HCT116 (cell line): ENCODE measurements at regions not wholly inside any gene's neighbourhood (a gene's known extent, or its start where the extent isn't known, plus 50 kb on each side); places are given as distances from the start of the nearest gene placed in this dataset.

Source experiments
- ATAC-seq: fragments of 200-7000 bp; cut with Tn5 transposase; 2 replicates; pipeline ENCODE4 v1.9.1; 2020; ENCODE audit warnings: mild to moderate bottlenecking, moderate library complexity
- BruUV-seq: library from RNA; stranded (reverse); fragments of 400-500 nt; replicated peaks from 2 replicates; lab custom pipeline; 2021; lab: Mats Ljungman, UMichigan
- CTCF ChIA-PET: fragments of 300-600 bp; sonication (Branson Sonifier 250); formaldehyde crosslinking; loops from one replicate; lab custom pipeline; 2021; ENCODE audit warnings: antibody characterized with exemption; lab: Charles Lee
- POLR2A ChIA-PET: fragments of 300-600, 350-600 bp; sonication (Branson Sonifier 250); formaldehyde crosslinking; loops from one replicate; lab custom pipeline; 2021; ENCODE audit warnings: antibody characterized with exemption; lab: Charles Lee
- RAD21 ChIA-PET, 2 experiments: fragments of 300-600 bp; sonication (Branson Sonifier 250); formaldehyde crosslinking; loops; one replicate each; lab custom pipeline; 2023; ENCODE audit warnings: low total read pairs in 2 of 2; ENCODE audit not compliant: uncharacterized antibody in 2 of 2, unreplicated experiment in 2 of 2, low non-redundant PET in 1 of 2; lab: Charles Lee
- DNase-seq: peaks from one replicate; pipeline ENCODE4 v3.0.0-alpha.2; 2010; ENCODE audit warnings: low read depth, low spot score
- H2AFZ ChIP-seq: fragments of 200-600 bp; shearing (Covaris generic), sonication (generic); 2 replicates; pipeline ENCODE4 v1.6.1; 2017; ENCODE audit warnings: low read depth, mixed run types, mixed read lengths, antibody characterized with exemption, low read length; ENCODE audit not compliant: poor library complexity, severe bottlenecking
- H3K27ac ChIP-seq: 2 replicates; pipeline ENCODE4 v1.5.1; 2012; ENCODE audit warnings: low read depth, low read length
- H3K27me3 ChIP-seq: fragments of 200-600 bp; sonication (generic); 2 replicates; pipeline ENCODE4 v1.6.1; 2016; ENCODE audit warnings: mixed run types, low read length, mixed read lengths; ENCODE audit not compliant: insufficient read depth
- H3K36me3 ChIP-seq, 2 experiments: fragments of 200-500 bp in 1 of 2; fragments of 200-600 bp in 1 of 2; sonication (Bioruptor generic) in 1 of 2; sonication (generic) in 1 of 2; 2 replicates each; pipeline versions ENCODE4 v1.5.1 to v1.6.1; 2014 to 2016; ENCODE audit warnings: low read length in 2 of 2, inconsistent platforms in 1 of 2, mixed read lengths in 1 of 2, mixed run types in 1 of 2; ENCODE audit not compliant: insufficient read depth in 2 of 2, control insufficient read depth in 1 of 2
- H3K4me1 ChIP-seq, 2 experiments: fragments of 200-600 bp in 1 of 2; sonication (generic) in 1 of 2; 2 replicates each; pipeline versions ENCODE4 v1.5.1 to v1.6.1; 2012 to 2017; ENCODE audit warnings: low read length in 2 of 2, inconsistent platforms in 1 of 2, mild to moderate bottlenecking in 1 of 2, mixed read lengths in 1 of 2, mixed run types in 1 of 2, moderate library complexity in 1 of 2; ENCODE audit not compliant: insufficient read depth in 2 of 2, control insufficient read depth in 1 of 2
- H3K4me2 ChIP-seq: fragments of 200-600 bp; sonication (generic); 2 replicates; pipeline ENCODE4 v1.6.1; 2017; ENCODE audit warnings: mixed run types, low read length, mixed read lengths
- H3K4me3 ChIP-seq, 2 experiments: fragments of 200-600 bp in 1 of 2; sonication (generic) in 1 of 2; replicated peaks in 1 of 2; 2 replicates each; pipeline ENCODE4 v1.5.1; 2011 to 2016; ENCODE audit warnings: low read length in 2 of 2, control low read depth in 1 of 2, low read depth in 1 of 2, mild to moderate bottlenecking in 1 of 2, mixed read lengths in 1 of 2, mixed run types in 1 of 2
- H3K79me2 ChIP-seq: fragments of 200-600 bp; sonication (generic); 2 replicates; pipeline ENCODE4 v1.6.1; 2017; ENCODE audit warnings: mild to moderate bottlenecking, mixed run types, low read length, moderate library complexity, mixed read lengths; ENCODE audit not compliant: insufficient read depth
- H3K9ac ChIP-seq: fragments of 200-600 bp; sonication (generic); 2 replicates; pipeline ENCODE4 v1.6.1; 2016; ENCODE audit warnings: low read length, mixed read lengths
- H3K9me2 ChIP-seq: fragments of 200-600 bp; sonication (generic), shearing (Covaris generic); 2 replicates; pipeline ENCODE4 v1.6.1; 2017; ENCODE audit warnings: mixed run types, mild to moderate bottlenecking, moderate library complexity; ENCODE audit not compliant: insufficient read depth
- H3K9me3 ChIP-seq, 2 experiments: fragments of 200-500 bp in 1 of 2; fragments of 200-600 bp in 1 of 2; sonication (Bioruptor generic) in 1 of 2; sonication (generic) in 1 of 2; 2 replicates each; pipeline ENCODE4 v1.6.1; 2014 to 2017; ENCODE audit warnings: low read length in 2 of 2, mixed read lengths in 2 of 2, inconsistent platforms in 1 of 2, low read depth in 1 of 2, mild to moderate bottlenecking in 1 of 2, mixed run types in 1 of 2, moderate library complexity in 1 of 2; ENCODE audit not compliant: control insufficient read depth in 1 of 2, insufficient read depth in 1 of 2
- H4K20me1 ChIP-seq: fragments of 200-600 bp; sonication (generic), shearing (Covaris generic); 2 replicates; pipeline ENCODE4 v1.6.1; 2017; ENCODE audit warnings: mixed run types, mild to moderate bottlenecking, moderate library complexity; ENCODE audit not compliant: insufficient read depth
- CEBPB ChIP-seq: IDR thresholded peaks from 2 replicates; pipeline ENCODE4 v1.6.1; 2012; ENCODE audit warnings: low read depth
- ELF1 ChIP-seq: IDR thresholded peaks from 2 replicates; pipeline ENCODE4 v1.6.1; 2012; ENCODE audit warnings: low read depth, borderline replicate concordance
- EZH2 ChIP-seq: fragments of 200-600 bp; sonication (generic); IDR thresholded peaks from 2 replicates; pipeline ENCODE4 v1.6.1; 2017; ENCODE audit warnings: antibody characterized with exemption, mixed run types
- EZH2phosphoT487 ChIP-seq: fragments of 200-600 bp; IDR thresholded peaks from 2 replicates; pipeline ENCODE4 v1.6.1; 2018; ENCODE audit warnings: antibody characterized with exemption, borderline replicate concordance
- POLR2A ChIP-seq: IDR thresholded peaks from 2 replicates; pipeline ENCODE4 v1.7.0; 2011; ENCODE audit warnings: borderline replicate concordance; ENCODE audit not compliant: insufficient read depth, insufficient read length; ENCODE audit errors: extremely low read depth
- POLR2AphosphoS5 ChIP-seq: IDR thresholded peaks from 2 replicates; pipeline ENCODE4 v1.6.1; 2011; ENCODE audit warnings: mild to moderate bottlenecking, low read depth, low read length, moderate library complexity
- TCF7L2 ChIP-seq: IDR thresholded peaks from 2 replicates; pipeline ENCODE4 v1.7.0; 2011; ENCODE audit warnings: borderline replicate concordance, inconsistent platforms; ENCODE audit not compliant: insufficient read depth, insufficient read length; ENCODE audit errors: extremely low read depth
- YY1 ChIP-seq: IDR thresholded peaks from 2 replicates; pipeline ENCODE4 v1.6.1; 2011; ENCODE audit warnings: low read length, low read depth, moderate library complexity, mild to moderate bottlenecking; ENCODE audit not compliant: insufficient replicate concordance; ENCODE audit errors: extremely low read depth
- intact Hi-C: fragments of 100-400 bp; cut with micrococcal nuclease; formaldehyde crosslinking; loops from 2 replicates; pipeline ENCODE4 v1.10.0; 2022
- TF ChIP-seq, protein P1 (sequence below): IDR thresholded peaks from 2 replicates; pipeline ENCODE4 v1.6.1; 2012

- ATAC-seq = no peak
- no peak overlapping the region for H3K4me2 ChIP-seq
- no peaks in the 10 kb centered on the region for H3K79me2 ChIP-seq
- no peak overlapping the region for H2AFZ ChIP-seq
- no peaks in the 10 kb centered on the region for H4K20me1 ChIP-seq
- H3K4me1 ChIP-seq = no peaks in the 10 kb centered on the region
- no peak overlapping the region for H3K4me3 ChIP-seq
- BruUV-seq = no TSS peak
- H3K36me3 ChIP-seq = no peaks in the 10 kb centered on the region
- ChIA-PET POLR2A (no interaction called here), CTCF (no interaction called here), RAD21 (no interaction called here)
- H3K9ac ChIP-seq = no peak overlapping the region
- TF ChIP-seq POLR2AphosphoS5 (no peak), POLR2A (no peak), EZH2phosphoT487 (no peak), CEBPB (no peak), TCF7L2 (no peak), YY1 (no peak), ELF1 (no peak), EZH2 (no peak)
- no peaks in the 10 kb centered on the region for H3K9me3 ChIP-seq
- H3K27ac ChIP-seq = no peak overlapping the region
- intact Hi-C loops = no loop called here
- DNase-seq = no peak
- no peaks in the 10 kb centered on the region for H3K9me2 ChIP-seq
- H3K27me3 ChIP-seq = no peaks in the 10 kb centered on the region
Measured at GRCh38 chr6:90450268-90450953, 136.5 kb downstream of the MAP3K7 start.

DNA sequence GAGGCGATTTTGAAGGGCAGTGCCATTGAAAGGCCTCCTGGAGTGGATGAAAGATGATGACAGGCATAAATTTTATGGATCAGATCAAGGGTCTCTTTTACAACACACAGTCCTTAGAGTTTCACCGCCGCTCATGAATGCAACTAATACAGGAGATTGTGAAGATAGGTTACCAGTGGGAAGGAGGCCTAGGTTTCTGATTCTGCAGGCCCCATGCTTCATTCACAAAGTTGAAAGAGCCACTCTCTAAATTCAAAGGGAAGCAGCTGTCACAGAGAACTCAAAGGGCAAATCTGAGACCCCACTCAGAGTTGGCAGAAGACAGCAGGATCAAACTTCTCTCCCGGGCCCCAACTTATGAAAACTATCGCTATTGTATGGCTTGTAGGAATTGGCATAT is 137.6 kb downstream of the MAP3K7 start:
- RAD21 ChIA-PET = no interaction called here
- ATAC-seq (no peak), DNase-seq (no peak)
- H2AFZ ChIP-seq = no peak overlapping the region
- no TSS peak for BruUV-seq
- no peak overlapping the region for H3K4me2 ChIP-seq
- no peak overlapping the region for H3K4me3 ChIP-seq
- POLR2A ChIA-PET = no interaction called here
- H3K9ac ChIP-seq = no peak overlapping the region
- H4K20me1 ChIP-seq = no peaks in the 10 kb centered on the region
- H3K27ac ChIP-seq = no peak overlapping the region
- H3K79me2 ChIP-seq = no peaks in the 10 kb centered on the region
- H3K9me3 ChIP-seq = no peaks in the 10 kb centered on the region
- H3K36me3 ChIP-seq = no peaks in the 10 kb centered on the region
- no peaks in the 10 kb centered on the region for H3K9me2 ChIP-seq
- intact Hi-C loops = no loop called here
- H3K27me3 ChIP-seq = no peaks in the 10 kb centered on the region
- CTCF ChIA-PET = no interaction called here
- no peaks in the 10 kb centered on the region for H3K4me1 ChIP-seq
- TF ChIP-seq, protein P1, sequence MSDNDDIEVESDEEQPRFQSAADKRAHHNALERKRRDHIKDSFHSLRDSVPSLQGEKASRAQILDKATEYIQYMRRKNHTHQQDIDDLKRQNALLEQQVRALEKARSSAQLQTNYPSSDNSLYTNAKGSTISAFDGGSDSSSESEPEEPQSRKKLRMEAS = no peak
- TF ChIP-seq CEBPB = no peak
